Fibroblast of upper back skin (primary cell): ENCODE measurements at regions not wholly inside any gene's neighbourhood (a gene's known extent, or its start where the extent isn't known, plus 50 kb on each side); places are given as distances from the start of the nearest gene placed in this dataset.

Experiments used
- DNase-seq: peaks from one replicate; pipeline ENCODE4 v3.0.0-alpha.2; 2013

DNA sequence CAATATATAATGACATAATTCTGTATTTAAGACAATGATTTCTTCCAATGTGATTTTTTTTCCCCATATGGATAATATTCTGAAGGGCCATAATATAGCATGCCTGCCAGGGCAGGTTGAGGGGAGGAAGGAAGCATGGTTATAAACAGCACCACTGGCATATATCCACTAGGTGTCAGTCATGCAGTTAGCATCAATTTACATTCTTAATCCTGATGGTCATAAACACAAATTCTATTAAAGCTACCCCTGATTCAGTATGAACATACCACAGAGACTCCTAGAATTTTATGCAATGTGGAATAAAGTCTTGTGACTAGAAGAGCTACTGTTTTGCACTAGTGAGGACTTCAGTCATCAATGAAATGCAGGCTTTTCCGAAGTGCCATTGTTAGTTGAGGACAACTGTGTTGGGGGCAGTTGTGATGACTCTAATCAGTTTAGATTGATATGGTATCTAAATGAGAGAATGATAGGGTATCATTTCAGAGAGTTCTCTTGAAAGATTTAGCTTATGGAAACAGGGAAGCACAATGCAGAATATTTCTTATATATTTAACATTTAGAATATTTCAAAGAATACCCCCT lies 342.7 kb upstream of the NR5A2 start:
- DNase-seq = peak; percentile 79

DNA sequence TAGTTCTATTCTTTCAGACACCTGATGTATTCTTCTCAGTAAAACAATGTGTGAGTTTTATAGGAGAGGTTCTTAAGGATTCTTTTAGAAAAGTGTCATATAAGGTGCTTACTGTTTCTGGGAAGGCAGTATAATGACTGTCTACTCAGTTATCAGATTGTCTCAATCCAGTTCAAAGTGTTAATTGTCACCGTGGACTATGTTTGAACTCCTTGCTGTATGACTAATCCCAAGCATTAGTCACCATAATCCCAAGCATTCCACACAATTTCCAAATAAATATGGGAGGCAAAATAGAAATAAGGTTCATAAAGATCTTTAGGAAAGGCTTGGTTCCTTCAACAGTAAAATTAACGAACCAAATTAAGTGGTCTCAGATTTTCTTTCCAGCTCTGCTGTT lies 342.1 kb upstream of the NR5A2 start:
- peak; percentile 64 for DNase-seq

DNA sequence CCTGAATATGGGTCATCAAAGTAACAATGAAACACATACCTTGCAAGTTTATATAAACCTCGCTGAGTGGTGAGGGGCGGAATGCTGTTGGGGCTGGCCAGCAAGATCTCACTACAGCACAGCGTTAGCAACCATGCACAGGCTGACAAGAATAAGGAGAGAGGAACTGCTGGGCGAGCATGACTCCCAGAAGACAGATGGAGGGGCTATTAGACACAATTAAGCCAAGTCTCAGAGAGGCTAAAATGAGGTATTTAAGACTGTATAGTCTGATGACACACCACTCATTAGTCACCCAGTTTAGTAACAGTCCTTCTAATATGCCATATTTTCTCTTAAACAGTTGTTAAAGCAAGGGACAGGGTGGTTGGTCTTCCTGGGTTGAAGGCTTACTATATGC lies 340.2 kb upstream of the NR5A2 start:
- DNase-seq = peak; percentile 52

DNA sequence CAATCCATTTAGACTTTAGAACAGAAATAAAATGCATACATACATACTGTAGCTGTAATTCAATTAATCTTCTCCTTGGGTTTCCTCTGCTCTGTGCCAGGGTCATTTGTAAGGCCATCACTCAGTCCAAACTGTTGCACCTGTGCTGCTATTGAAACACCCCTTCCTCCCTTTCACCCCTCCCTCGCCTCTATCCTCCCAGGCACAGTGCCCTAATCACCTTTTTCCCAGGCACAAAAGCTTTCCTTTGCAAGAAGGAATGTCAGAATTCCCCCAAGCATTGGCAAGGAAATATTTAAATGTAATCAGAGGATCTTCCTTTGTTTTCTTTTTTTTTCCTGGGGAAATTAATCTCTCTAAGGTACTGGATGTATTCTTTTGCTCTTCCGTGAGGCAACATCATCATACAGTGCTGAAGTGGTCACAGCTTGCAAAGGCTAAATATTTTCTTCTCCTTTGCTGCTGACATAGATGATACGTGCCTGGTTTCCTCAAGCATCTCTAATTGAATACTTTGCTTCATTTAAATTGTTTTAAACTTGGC lies 339.3 kb upstream of the NR5A2 start:
- DNase-seq = peak; percentile 3

DNA sequence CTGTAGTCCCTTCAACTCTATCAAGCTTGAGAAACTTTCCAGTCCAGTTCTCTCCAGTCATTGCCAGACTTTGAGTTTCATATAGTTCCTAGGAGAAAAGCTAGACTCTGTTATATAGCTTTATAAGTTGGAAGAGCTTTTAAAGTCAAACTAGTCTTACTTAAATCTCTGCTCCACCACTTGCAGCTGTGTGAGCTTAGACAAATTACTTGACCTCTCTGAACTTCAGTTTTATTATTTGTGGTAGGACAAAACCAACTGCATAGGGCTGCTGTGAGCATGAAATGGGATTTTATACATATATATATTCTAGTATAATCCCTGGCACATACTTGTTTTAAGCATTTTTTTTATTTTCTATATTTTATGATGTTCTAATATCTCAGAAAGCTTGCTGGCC lies 338.7 kb upstream of the NR5A2 start:
- DNase-seq = no peak

DNA sequence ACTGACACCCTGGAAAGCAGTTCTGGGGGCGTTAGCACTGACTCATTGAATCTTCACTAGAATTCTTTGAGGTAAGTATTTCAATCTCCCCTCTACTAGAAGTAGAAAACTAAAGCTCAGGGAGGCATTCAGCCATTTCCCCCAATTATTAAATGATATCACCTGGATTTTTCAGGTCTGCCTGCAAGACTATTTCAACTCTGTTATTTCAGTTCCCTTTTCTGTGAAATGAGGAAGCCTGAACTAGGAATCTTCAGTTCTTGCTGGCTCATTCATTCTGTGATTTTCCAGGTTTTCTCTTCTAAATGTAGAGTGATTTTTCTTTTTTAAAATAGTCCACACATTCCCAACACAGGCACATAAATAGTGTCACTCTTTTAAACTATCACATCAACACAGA lies 337.0 kb upstream of the NR5A2 start:
- no peak for DNase-seq

DNA sequence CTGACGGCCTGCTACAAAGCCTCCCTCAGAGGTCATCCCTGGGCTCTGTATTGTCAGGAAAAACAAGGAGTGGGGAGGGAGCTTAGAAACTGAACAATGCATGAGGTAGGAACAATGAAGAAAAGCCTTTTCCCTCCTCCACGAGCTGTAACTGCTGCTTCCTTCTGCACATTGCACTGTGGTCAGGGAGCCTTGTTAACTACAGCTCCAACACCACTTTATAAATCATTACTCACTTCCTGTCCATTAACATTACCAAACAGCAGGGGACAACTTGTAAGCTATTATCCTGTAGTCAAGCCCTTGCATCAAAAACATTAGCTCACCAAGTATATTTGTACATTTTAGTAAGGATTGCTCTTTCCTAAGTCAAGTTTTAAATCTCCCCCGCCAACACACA lies 336.0 kb upstream of the NR5A2 start:
- DNase-seq = peak; percentile 87

DNA sequence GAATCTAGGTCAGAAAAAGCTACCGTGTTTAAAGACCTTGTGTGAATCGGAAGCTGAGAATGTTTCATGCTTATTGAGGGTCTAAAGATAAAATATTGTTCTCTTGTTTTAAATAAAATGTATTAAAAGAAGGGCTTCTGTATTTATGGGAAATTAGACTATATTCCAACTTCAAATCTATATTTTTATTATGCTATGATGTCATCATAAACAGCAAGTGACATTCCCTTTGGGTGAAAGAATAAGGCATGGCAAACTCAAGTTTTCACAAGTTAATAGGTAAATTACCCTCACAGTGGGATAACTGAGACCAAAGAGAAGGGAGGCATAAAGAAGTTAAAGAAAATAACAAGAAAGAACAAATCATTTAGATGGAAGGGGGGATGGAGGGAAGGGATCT lies 333.8 kb upstream of the NR5A2 start:
- no peak for DNase-seq

DNA sequence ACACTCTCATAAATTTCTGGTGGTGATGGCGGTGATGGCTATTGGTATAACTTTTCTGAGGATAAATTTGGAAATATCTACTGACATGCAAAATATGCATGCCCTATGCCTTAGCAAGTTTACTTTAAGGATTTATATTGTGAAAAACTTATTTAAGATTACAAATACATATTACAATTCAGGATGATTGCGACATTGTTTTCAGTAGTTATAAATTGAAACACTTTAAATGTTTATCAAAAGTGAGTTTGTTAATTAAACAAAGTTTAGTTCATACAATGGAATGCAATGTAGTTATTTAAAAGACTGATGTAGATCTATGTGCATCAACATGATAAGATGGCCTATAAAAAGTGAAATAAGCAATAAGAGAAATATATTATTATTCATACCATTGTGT lies 331.3 kb upstream of the NR5A2 start:
- no peak for DNase-seq

DNA sequence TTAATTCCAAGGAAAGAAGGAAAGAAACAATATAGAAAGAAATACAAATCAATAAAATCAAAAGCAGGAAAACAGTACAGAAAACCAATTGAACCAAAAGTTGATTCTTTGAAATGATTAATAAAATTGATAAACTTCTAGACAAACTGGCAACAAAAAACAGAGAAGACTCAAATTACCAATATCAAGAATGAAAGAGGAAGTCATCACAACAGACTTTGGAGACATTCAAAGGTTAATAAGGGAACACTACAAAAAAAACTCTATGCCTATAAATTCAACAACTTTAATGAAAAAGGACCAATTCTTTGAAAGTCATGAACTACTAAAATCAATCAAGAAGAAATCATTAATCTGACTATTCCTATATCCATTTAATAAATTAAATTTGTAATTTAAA lies 329.3 kb upstream of the NR5A2 start:
- DNase-seq = no peak

DNA sequence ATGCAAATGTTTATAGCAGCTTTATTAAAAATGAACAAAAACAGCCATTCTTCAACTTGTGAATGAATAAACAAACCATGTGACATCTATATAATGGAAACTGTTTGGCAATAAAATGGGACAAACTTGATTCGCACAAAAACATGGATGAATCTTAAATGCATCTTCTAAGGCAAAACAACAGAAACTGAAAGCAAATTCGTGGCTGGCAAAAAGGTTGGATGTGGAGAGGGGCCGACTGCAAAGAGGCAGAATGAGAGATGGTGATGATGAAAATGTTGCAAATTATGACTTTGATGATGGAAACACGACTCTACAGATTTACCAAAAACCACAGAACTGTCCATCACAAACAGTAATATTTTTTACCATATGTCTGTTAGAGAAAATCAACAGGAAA lies 327.0 kb upstream of the NR5A2 start:
- DNase-seq = no peak

DNA sequence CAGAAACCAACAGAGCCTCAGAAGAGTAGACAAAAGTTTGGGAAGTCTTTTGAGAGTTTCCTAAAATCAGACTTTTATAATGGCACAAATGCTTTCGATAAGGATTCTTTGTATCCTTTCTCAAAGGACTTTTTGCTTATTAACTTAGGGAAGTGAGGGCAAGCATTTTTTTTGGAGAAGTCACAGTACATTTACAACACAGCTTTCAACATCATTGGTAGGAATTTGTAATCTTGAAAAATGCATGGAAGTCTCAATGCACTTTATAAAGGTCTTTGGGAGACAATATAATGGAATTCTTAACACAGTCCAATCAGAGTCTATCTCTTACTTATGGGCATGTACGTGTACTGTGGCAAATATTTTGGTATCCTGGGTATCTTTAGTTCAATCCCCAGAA lies 325.8 kb upstream of the NR5A2 start:
- DNase-seq = peak; percentile 25

DNA sequence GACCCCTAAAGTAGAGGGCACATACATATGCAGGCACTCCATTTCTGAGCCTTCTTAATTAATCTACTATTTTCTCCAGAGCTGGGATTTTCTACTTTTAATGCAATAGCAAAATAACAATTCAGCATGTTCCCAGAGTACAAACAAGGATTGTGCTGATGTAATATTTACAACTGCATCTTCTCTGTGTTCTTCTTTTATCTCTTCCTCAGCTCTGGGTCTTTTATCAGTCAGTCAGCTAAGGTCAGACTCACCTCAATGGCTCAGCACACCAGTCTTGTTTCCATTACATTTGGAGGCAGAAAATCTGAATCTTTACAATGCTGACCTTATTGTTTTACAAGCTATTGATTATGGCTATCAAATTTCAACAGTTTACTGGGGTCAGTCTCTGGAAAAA lies 323.3 kb upstream of the NR5A2 start:
- DNase-seq = no peak

DNA sequence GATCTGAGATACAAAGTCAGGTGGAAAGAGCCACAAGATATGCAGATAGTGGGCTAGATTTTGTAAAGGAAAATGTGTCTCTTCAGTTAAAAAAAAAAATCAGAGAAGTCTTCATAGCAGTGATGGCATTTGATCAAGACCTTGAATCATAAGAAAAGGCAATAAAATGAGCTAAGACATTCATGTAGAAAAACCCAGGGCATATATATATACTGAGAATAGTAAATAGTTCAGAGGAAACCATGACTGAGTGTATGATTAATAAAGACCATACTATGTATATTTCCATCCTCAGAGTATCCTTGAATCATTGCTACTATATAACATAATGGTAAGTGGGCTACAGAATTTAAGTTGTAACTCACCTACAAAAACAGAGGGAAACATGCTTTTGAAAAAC lies 321.7 kb upstream of the NR5A2 start:
- no peak for DNase-seq

DNA sequence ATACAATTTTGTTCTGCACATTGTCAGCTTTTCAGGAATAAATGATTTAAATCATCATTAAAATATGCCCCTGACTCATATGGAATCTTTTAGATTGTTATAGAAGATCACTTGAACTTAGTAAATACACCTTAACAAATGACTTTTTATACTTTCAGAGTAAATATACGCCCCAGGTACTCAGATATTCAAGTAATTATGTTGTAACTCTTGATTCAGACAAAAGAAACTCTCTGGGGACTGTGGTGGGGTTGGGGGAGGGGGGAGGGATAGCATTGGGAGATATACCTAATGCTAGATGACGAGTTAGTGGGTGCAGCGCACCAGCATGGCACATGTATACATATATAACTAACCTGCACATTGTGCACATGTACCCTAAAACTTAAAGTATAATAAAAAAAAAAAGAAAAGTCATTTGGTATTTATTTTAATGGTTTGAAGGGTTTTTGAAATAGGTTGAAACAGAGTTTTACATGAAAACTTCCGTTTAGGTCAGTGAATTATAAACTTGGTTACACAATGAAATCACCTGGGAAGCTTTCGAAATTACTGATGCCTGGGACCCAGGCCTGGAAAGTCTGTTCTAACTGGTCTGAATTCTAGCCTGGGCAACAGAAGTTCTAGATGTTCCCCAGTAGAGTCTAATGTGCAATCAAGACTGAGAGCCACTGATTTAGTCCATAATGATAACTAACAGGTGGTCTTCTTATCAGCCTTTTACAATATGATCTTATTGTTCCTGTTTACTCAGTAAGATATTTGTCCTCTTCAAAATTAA lies 320.5 kb upstream of the NR5A2 start:
- DNase-seq = no peak

DNA sequence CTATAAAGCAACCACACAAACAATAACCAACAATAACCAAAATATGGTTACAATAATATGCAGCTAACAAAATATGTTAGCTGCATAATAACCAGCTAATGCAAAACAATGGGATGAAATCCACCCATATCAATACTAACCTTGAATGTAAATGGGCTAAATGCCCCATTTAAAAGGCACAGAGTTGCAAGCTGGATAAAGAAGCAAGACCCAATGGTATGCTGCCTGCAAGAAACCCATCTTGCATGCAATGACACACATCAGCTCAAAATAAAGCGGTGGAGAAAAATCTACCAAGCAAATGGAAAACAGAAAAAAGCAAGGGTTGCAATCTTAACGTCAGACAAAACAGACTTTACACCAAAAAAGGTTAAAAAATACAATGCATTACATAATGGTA lies 316.5 kb upstream of the NR5A2 start:
- no peak for DNase-seq

DNA sequence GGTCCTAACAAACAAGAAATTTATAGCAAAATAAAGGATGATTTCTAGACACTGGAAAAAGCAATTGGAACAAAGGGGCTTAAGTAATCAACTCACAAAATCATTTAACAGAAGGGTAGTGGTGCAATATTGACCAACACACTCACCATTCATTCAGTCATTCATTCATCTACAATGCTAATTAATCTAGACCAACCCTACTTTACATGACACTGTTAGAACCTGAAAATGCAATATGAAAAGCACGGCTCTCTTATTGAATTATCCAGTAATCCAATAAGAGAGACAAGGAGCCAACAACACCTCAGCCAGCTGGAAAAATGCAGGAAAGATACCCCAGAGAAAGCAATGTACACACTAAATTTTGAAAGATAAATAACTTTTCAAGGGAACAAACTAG lies 310.8 kb upstream of the NR5A2 start:
- no peak for DNase-seq

DNA sequence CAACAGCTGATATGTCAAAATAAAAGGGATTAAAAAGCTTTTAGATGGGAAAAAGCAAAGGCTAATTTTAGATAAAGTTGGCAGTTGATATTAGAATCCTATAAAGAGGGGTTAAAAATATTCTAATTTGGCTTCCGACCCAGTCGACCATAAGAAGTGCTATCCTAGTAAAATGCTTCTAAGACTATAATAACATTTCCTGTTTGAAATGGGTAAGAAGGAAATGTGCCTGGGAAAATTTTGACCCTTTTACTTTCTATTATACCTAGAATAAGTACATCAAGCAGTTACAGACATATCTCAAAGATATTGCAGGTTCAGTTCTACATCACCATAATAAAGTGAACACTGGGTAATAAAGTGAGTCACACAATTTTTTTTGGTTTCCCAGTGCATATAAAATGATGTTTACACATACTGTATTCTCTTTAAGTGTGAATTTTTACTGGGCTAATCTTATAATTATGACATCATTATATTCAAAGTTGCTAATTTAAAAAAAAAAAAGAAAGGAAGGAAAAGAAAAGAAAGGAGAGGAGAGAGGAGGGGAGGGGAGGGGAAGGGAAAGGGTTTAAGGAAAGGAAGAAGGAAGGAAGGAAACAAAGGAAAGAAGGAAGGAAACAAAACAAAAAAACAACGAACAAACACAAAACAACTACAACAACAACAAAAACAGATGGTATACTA lies 308.2 kb upstream of the NR5A2 start:
- DNase-seq = no peak

DNA sequence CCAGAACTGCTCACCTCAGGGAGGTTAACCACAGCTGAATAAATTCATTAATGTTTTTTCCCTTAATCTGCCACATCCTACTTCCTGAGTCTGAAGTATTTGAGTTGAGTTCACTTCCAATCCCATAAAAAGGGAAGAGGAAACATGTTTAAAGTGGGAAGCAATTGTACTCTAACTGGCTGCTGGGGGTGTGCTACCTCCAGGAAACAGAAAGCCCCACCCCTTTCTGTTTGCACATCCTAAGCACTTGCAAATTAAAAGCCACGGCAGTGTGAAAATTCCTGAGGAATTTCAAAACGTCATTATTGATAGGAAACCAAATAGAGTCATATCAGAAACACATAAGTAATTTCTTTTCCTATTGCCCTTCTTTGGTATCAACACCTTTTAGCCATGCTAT lies 307.0 kb upstream of the NR5A2 start:
- DNase-seq = no peak

DNA sequence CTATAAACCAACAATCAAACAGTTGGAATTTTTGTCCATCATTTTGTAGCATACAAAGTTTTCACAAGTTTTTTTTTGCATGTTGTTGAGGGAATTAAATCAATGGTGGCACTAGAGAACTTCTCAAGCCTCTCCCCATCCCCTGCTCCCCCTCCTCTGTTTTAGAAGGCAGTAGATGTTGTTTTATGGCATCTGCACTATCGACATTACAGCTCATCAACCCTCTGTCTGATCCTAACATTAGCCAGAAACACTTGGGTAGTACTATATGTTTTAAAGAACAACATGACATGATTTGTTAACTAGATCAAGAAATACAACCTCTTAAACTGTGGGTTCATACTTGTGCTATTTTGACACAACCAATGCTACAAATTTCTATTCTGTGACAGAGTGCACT lies 306.5 kb upstream of the NR5A2 start:
- no peak for DNase-seq

DNA sequence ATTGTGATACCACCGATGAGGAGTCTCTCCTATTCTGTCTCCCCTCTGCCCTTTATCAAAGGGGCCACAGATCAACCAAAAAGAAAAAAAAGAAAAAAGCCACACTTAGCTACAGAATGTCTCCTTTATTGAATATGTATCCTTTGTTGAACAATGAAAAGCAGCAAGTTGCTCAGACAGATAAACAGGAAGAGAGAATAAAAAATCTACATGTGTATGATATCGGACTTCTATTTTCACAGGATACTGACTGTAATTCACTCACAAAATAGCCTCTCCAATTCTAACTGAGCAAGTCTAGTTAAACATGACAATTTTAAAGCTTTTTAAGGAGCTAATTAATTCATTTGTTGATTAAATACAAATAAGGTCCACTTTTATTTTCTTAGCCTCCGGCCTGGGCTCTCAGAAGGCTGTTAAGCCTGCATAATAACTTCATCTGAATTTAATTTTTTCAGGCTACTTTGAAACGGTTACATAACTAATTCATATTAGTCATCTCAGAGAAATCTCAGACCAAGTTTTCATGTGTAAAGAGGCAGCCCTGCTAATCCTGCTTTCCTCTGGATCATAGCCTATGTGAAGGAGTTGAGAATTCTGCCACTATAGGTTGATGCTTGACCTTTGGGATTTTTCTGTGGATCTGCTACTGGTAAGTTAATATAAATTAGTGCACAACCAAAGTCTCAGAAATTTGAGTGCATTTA lies 304.1 kb upstream of the NR5A2 start:
- DNase-seq = peak; percentile 41

DNA sequence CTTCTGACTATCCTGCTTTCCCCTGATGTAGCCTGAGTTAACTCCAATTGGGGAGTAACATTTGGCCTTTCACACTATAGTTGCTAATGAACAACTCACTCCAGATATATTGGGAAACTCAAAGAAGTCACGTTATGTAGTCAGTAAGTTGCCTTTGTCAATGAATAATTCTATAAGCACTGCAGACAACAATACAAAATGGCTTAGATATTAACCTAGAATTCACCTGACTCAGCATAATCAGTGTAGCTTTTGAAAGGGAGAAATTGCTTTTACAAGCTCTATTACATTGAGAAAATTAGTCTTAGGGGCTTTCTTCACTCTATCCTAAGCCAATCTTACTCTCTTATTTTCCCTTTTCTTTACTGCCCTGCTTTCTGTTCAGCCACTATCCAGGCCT lies 303.5 kb upstream of the NR5A2 start:
- no peak for DNase-seq

DNA sequence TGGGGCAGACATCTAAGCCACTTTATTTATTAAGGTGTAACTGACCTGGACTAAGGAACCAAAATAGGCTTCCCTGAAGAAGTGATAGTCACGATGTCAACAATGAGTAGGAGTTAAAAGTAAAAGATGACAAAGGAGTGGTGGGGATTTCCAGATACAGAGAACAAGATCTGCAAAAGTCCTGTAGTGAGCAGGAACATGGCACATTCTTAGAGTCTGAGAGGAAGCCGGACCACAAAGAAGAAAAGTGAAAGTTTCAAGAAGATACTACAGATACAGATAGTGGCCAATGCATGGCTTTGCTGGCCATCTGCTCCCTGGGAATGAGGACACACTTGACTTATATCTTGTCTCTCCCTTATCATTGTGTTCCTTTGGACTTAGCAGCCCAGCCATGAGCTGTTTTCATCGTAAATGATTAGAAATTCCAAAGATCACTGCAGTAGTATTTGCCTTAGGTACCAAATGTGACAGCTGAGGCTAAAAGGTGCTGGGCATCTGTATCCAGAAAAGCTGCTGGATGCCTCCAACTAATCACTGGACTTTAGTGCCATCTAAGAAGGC lies 302.4 kb upstream of the NR5A2 start:
- no peak for DNase-seq
